SH-SY5Y (cell line): ENCODE measurements at regions not wholly inside any gene's neighbourhood (a gene's known extent, or its start where the extent isn't known, plus 50 kb on each side); places are given as distances from the start of the nearest gene placed in this dataset.

ENCODE experiments used
- GATA2 ChIP-seq: IDR thresholded peaks from 2 replicates; pipeline ENCODE4 v1.6.1; 2011; ENCODE audit warnings: mild to moderate bottlenecking, low read depth, low read length
- GATA3 ChIP-seq: IDR thresholded peaks from 2 replicates; pipeline ENCODE4 v1.6.1; 2011; ENCODE audit warnings: low read depth, mild to moderate bottlenecking, low read length, moderate library complexity

- TF ChIP-seq GATA3 (no peak), GATA2 (no peak)
These were observed 296.9 kb downstream of the MSX2 start for GRCh38 chr5:175021321-175021720.

GRCh38 chr5:175015028-175015685 is 290.8 kb downstream of the MSX2 start:
- TF ChIP-seq GATA3 (no peak), GATA2 (no peak)

GRCh38 chr5:175013251-175013650 is 288.9 kb downstream of the MSX2 start:
- TF ChIP-seq GATA3 (no peak), GATA2 (no peak)

- TF ChIP-seq GATA2 (no peak), GATA3 (no peak)
These were observed 287.9 kb downstream of the MSX2 start for GRCh38 chr5:175012267-175012666.

GRCh38 chr5:175003531-175003930 is 279.1 kb downstream of the MSX2 start:
- TF ChIP-seq GATA2 (no peak), GATA3 (no peak)

GRCh38 chr5:175001876-175002645 is 277.7 kb downstream of the MSX2 start:
- TF ChIP-seq GATA3 (no peak), GATA2 (no peak)

GRCh38 chr5:175001311-175001710 is 276.9 kb downstream of the MSX2 start:
- TF ChIP-seq GATA3 (no peak), GATA2 (no peak)

- TF ChIP-seq GATA2 = no peak
- no peak for TF ChIP-seq GATA3
These were observed 275.2 kb downstream of the MSX2 start for GRCh38 chr5:174999581-174999980.

- TF ChIP-seq GATA2 (no peak), GATA3 (no peak)
These were observed 273.8 kb downstream of the MSX2 start for GRCh38 chr5:174998131-174998730.

GRCh38 chr5:174997688-174998087 is 273.3 kb downstream of the MSX2 start:
- TF ChIP-seq GATA3 (no peak), GATA2 (no peak)

GRCh38 chr5:174996941-174997340 is 272.6 kb downstream of the MSX2 start:
- TF ChIP-seq GATA3 = no peak
- no peak for TF ChIP-seq GATA2

GRCh38 chr5:174995827-174996226 is 271.4 kb downstream of the MSX2 start:
- TF ChIP-seq GATA3 (no peak), GATA2 (no peak)

GRCh38 chr5:174991847-174992246 is 267.5 kb downstream of the MSX2 start:
- TF ChIP-seq GATA3 (no peak), GATA2 (no peak)

- TF ChIP-seq GATA3 (no peak), GATA2 (no peak)
These were observed 266.5 kb downstream of the MSX2 start for GRCh38 chr5:174990909-174991308.

- TF ChIP-seq GATA2 (no peak), GATA3 (no peak)
These were observed 263.1 kb downstream of the MSX2 start for GRCh38 chr5:174987443-174988012.

- TF ChIP-seq GATA2 (no peak), GATA3 (no peak)
These were observed 260.5 kb downstream of the MSX2 start for GRCh38 chr5:174984863-174985262.

GRCh38 chr5:174982485-174982884 is 258.1 kb downstream of the MSX2 start:
- no peak for TF ChIP-seq GATA2
- no peak for TF ChIP-seq GATA3
